Right renal cortex interstitium (tissue), 3 donors: ENCODE measurements at regions not wholly inside any gene's neighbourhood (a gene's known extent, or its start where the extent isn't known, plus 50 kb on each side); places are given as distances from the start of the nearest gene placed in this dataset.
"Not testable (repeated sequence)": the region's sequence is repeated elsewhere in the genome, so short reads cannot be mapped to it uniquely, and the experiment has no call there.

Experiments
- DNase-seq, 3 donors: peaks; one replicate each; pipeline ENCODE4 v3.0.0-alpha.2; 2013; ENCODE audit warnings: low read depth in 3 of 3, low spot score in 2 of 3

DNA sequence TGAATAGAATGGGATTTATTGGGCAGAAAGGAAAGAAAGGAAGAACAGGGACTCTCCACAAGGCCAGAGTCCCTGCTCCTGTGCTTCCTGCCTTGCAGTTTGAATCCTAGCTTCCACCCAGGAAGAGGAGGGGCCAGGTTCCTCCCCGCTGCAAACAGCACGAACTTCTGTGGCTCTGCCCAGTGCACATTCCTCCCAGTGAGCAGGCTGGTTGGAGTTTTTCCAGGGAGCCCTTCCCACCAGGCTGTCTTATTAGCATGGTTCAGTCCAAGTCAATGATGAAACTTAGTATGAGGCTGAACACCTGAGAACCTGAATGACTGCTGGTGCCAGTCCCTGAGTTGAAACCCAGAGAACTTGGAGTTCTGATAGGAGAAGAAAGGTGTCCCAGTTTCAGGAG, 247.2 kb downstream of the DUSP10 start:
- DNase-seq, result no peak

DNA sequence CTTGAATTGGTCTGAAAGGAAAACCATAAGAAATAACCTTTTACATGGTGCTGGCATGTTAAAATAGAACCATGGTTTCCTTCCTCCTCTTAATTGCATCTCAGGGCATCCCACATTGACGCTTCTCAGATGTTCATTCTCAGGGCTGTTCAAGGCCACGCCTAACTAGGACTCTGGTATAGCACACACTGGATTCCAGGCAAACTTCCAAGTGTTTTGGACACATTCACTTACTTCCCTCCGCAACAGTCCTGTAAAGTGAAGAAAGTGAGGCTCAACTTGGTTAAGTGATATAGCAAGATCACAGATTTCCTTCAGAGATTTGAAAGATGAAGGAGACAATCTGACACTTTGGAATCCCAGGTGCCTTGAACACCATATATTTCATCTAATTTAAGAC, 244.8 kb downstream of the DUSP10 start:
- no peak for DNase-seq

DNA sequence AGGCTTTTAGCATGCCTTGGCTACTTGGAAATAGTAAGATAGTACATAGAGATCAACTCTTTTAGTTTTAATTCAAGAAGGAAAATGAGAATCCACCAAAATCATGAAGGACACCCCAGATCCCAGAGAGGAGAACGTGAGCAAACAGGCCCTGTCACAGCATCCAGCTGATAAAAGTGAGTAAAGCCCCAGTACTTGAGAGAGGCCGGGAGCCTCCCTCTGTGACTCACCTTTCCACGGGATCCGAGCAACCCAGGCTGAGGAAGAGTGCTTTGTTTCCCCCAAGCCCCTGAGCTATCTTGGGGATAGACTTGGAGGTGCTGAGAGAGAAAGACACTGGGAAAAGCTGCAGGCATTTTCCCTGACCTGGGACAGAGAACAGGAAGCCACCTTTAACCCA, 238.6 kb downstream of the DUSP10 start:
- DNase-seq, result no peak

DNA sequence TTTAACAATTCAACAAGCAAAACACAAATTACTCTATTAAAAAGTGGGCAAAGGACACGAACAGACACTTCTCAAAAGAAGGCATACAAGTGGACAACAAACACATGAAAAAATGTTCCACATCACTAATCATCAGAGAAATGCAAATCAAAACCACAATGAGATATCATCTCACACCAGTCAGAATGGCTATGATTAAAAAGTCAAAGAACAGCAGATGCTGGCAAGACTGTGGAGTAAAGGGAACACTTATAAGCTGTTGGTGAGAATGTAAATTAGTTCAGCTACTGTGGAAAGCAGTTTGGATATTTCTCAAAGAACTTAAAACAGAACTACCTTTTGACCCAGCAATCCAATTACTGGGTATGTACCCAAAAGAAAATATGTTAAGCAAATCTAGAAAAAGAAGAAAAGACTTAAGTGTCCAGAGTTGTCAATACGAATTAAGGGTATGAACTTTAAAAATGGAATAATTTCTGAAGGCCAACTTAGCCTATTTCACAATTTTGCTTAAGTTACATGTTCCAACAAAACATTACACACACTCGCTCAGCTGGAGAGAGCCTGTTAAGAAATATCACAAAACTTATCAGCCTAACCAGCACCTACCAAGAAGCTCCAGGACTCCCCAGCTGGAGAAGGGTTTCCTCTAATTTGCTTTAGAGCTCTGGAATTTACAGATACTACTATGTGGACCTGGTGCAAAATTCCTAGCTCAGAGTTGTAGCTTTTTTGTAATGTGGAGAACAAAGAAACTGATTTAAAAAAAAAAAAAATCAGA, 232.1 kb downstream of the DUSP10 start:
- DNase-seq, result no peak

DNA sequence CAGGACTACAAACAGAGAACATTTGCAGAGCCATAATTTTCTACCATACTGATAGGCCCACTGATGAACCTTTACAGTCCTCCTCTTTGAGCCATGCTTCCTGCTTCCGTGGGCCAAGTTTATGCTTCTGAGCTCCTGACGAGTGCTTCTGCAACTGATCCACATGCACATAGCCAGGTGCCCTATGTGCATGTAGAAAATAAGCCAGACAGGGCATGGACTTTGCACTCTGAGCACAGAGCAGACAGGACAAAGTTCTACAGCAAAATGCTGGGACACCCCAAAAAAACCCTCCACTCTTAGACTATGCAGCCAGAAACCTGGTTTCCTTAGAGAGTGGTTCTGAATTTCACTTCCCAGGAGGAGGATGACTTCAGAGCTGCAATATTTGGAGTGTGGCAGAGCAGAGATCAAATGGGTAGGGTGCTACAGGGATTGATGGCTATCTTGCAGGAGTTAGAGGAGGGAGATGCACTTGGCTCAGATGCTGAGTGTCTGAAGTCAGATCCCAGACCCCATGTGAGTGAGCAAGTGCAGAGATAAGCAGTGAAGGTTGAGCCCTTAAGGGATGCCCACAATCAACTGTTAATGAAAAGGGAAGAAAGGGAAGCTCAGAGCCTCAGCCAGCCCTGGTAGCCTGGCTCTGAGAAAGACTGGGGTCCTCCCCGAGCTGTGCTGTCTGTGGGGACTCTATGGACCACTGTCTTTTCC, 230.9 kb downstream of the DUSP10 start:
- no peak for DNase-seq

DNA sequence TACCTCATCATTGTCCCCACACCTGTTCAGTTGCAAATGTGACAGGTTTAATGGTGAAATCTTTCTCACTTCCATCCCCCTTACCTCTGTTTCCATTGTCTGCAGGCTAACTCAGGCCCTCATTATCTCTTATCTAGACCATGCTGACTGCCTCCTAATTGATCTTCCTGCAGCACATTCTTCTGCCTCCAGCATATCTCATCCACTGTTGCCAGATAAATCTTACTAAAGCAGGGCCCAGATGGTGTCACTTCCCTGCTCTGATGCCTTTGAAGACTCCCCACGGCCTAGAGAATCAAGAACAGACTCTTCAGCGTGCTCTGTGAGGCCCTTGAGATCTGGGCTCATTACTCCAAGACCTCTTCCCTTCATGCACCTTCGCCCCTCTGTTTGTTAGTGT, 230.1 kb downstream of the DUSP10 start:
- no peak for DNase-seq

DNA sequence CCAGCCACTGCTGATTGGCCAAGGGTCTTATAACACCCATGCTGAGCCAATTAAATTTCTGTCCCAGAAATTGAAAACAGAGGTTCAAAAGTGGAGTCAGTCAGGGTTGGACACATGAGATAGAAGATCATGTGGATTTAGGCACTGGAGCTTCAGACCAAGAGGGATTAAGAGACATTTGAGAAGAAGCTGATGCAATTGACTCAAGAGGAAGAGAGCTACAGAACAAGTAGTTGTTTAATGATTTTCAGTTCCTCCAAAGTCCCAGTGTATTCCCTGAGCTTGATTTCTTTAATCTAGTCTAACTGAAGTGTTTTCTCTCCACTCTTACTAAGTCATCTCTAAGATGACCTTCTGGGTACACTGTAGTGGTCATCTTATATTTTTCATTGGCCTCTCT, 227.1 kb downstream of the DUSP10 start:
- DNase-seq, result no peak

DNA sequence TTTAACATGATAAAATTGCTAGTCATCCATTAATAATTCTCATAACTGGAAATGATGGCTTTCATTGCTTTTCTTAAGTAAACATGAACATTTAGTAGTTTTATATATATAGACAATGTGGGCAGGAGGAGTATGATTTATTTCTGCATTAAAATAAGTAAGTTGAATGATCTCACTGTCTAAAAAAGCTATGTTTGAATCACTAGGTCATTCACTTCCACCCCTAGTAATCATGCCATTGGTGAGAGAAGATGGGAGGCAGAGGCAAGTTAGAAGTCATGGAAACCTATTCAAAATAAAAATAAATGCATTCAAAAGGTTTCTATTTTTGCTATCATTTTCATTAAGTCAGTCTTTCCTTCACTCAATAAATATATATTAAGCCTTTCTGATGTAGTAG, 226.4 kb downstream of the DUSP10 start:
- no peak for DNase-seq

DNA sequence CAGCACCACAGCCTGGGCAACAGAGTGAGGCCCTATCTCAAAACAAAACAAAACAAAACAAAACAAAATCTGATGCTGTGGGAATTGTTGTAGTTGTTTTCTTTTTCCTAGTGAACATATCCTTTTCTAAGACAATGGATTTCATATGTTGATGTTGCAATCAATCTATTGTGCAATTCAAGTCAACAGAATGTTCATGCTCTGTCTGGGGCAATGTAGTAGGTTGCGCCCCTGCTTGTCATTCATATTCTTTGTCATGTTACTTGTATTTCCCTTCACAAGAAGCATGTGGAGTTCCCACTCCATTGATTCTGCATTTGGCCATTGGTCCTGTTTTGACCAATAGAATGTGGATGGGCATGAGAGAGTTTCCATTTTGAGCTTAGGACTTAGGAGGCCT, 223.9 kb downstream of the DUSP10 start:
- DNase-seq, result no peak

DNA sequence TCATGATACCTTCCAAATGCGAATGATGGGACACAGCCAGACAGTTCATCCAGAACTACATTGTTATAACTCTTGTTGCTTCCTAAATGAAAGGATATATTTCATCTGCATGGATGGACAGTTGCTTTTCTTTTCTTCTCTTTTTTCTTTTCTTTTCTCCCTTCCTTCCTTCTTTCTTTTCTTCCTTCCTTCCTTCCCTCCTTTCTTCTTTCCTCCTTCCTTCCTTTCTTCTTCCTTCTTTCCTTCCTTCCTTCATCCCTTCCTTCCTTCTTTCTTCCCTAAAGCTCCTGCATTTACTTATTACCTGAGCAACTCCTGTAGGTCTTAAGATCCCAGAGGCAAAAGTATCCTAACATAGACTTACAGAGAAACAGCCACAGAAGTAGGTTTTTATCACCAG, 221.6 kb downstream of the DUSP10 start:
- DNase-seq, result no peak

DNA sequence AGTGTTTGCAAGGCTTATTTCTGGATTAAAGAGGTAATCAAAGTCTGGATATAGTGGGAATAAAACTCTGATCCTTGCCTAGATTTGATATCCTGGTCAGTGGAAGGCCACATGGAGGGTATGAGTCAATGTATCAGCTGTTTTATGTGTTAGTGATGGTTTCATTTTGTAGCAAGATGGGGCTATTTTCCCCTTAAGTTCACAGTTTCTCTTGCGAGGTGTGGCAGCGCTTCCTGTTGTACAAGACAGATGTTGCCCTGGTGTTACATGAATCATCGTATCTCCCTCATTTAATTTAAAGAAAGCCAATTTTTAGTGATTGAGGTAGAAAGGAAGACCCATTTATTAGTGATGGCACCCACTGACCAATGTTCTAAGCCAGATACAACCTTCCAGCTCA, 220.2 kb downstream of the DUSP10 start:
- DNase-seq, result no peak

DNA sequence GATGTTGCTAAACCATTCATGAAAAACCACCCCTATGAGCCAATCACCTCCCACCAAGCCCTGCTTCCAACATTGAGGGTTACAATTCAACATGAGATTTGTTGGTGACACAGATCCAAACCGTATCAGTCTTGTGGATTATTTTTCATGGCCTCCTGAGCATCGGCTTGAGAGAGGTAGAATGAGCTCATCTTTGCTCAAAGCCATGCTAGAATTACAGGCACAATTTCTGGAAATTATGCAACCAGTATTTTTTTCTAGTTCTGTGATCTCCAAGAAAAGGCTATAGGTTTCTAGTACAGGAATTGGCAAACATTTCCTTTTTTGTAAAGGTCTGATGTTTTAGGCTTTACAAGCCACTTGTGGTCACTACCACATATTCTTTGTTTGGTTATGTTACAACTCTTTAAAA, 219.4 kb downstream of the DUSP10 start:
- DNase-seq, result no peak

DNA sequence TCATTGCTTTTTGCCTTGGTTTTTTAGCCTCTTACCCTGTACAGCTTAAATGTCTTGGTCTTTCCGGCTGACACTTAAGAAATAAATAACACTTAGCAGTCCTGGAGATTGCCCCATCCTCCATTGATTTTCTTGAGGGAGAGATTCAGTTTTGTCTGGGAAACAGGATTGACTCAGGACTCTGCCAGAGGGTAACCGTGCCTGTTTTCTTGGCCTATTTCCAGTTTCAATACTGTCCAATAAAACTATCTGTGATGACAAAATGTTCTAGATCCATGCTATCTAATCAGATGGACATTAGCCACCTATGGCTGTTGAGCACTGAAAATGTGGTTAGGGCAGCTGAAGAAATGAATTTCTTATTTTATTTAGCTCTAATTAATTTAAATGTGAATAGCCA, 216.1 kb downstream of the DUSP10 start:
- DNase-seq, result no peak

DNA sequence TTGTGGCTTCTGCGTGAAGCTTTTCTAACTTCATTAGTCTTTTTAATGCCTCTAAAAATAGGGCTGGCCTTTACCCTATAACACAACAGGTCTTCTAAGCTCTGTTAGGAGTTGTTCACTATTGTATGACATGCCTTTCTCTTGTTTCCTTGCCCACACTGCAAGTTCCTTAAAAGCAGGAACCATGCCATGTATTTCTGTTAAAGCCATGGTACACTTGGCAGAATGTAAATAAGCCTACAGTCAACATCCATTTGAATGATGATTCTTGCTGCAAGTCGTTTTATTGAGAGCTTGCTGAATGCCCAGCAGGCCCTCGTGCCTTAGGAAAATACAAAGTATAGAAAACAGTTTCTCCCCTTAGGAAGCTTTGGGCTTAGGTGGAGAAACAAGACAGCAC, 214.6 kb downstream of the DUSP10 start:
- DNase-seq, result no peak

DNA sequence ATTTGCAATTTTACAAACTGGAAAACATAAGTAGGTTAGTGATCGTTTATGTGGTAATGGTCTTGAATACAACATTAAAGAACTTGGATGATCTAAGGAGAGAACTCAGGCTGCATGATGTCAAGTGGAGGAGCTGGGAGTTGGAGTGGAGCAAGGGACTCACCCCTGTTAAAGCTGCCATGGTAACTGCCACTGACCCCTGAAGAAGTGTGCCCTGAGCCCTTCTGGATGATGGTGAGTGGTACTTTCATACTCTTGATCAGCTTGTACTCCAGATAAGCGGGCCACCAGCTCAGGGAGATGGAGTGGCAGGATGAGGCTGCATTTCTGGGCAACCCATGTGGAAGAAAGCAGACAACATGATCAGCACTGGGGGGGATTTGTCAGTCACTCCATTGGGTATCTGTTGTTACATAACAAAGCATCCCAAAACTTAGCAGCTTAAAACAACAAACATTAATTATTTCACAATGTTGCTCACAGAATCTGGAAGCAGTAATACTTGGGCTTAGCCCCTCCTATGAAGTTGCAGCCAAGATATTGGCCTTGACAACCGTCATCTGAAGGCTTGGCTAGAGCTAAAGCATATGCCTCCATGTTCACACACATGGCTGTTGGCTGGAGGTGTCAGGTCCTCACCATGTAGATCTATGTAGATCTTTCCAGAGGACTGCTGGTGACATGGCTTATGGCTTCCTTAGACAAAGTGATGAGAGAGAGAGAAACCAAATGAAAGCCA, 213.8 kb downstream of the DUSP10 start:
- DNase-seq, result no peak

DNA sequence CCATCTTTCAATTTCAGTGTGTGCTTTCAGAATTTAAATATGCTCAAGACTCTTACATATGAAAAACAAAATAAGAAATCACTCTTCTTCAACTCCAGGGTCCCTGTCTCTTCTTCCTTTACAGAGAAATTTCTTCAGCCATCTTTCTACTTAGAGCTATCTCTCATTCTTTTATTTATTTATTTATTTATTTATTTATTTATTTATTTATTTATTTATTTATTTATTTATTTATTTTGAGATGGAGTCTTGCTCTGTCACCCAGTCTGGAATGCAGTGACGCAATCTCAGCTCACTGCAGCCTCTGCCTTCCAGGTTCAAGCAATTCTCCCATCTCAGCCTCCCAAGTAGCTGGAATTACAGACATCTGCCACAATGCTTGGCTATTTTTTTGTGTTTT, 211.7 kb downstream of the DUSP10 start:
- DNase-seq, result not testable (repeated sequence)

DNA sequence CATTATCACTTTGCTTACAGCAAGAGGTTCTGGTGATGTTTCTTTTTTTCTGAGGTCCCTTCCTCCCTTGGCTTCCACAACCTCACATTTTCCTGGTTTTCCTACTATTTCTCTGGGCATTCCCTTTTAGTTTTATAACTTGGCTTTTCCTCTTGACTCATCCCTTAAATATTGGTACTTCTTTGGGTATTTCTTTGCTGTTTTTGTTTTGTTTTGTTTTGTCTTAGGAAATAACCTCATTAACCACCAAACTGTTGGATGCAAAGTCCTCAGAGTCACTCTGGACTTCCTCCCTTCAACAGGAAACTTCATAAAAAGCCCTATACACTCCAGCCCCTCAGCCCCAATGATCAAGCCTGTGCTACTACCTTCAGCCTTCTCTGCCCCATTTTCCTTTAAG, 211.1 kb downstream of the DUSP10 start:
- no peak for DNase-seq

DNA sequence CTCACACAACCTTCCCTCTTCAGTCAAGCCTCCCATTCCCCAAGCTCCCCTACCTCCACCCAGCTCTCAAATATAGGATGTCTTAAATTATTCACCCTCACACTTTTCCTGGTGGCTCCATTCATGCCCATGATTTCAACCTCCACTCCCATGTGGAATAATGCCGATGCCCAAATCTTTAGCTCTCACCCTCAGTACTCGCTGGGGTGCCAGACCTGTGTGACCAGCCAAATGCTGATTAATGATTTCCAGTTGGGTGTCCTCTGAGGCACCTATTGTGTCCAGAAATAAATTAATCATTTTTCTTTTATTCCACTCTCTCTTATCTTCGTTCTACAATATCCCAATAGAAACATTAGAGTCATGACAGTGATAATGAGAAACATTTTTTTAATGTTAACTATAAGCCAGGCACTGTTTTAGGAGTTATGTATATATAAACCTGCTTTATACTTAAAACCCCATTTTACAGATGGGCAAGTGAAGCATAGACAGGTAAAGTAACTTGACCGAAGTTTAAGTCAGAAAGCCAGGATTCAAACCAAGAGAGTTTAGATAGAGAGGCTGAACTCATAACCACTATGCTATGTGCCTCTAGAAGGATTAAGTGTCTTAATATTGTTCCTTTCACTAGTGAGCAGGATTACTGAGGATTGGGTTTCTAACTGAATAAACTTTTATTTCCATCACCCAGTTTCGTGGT, 209.7 kb downstream of the DUSP10 start:
- no peak for DNase-seq

DNA sequence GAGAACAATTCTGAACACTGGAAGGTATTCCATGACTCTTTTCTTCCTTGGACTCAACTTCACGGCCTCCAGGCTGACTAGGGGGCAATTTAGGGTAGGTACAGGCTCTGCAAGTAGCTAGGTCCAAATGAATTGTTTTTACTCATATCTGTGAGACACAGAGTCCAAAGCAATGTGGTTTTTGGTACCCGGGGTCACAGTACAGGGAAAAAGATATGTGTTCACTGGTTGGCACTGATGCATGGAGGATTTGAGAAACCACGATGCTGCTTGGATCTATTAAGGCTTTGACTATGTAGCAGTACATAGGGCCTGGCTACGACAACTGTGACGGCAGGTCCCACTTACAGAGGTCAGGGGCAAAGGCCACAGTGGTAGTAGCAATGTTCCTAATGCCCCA, 200.6 kb downstream of the DUSP10 start:
- no peak for DNase-seq

DNA sequence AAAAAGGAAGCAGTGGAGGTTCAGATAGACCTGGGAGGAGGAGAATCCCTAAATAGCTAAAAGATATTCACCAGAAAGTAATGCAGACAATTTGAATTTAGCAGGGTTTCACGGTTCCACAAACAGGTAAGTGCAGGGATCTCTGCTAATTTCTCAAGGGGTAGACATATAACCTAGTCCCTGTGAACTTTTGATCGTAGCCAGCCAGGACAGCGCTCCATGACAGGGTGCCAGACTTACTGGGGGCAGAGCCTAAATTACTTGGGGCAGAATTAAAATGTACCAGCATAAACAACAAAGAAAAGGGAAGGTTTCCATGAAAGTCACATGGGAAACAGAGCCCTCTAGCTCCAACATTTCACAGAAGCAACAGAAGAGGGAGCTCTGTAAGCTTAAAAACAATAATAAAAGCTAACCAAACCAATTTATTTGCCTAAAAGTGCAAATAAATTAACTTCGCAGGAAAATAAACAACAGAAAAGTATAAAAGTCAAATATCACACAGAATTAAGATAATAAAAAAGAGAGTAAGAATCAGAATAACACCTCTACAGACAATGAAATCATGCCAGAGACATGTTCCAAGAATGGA, 198.3 kb downstream of the DUSP10 start:
- no peak for DNase-seq

DNA sequence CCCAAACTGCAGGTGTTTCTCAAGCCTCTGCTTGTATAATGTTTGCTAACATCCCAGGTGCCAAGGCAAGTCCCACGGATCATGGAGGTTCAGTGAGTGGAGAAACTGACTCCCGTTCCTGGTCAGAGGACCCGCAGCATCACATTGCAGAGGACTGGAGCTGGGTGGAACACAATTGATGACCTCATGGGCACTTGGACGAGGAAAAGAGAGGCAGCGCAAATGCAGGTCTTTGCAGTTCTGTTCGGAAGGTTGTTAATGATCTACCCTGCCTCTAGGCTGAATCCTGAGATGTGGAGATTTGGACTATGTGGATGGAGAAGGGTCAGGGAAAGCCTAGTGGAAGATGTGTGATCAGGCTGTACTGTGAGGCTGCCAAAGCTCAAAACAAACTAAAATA, 192.9 kb downstream of the DUSP10 start:
- DNase-seq, result no peak
